Posterior vena cava (tissue), 2 donors: ENCODE measurements at regions not wholly inside any gene's neighbourhood (a gene's known extent, or its start where the extent isn't known, plus 50 kb on each side); places are given as distances from the start of the nearest gene placed in this dataset.

ENCODE experiments used
- DNase-seq: peaks from one replicate; pipeline ENCODE4 v3.0.0-alpha.2; 2020; ENCODE audit warnings: low spot score
- intact Hi-C, 2 donors: fragments of 100-400 bp; cut with DNase I; formaldehyde crosslinking; loops; one replicate each; pipeline versions ENCODE4 v1.14.1 to v1.14.2; 2022 to 2023
- donor health status: DM: yes; HTN: yes; CAD: no.
- donor health status: DM: yes; HTN: yes; CAD: no.

- intact Hi-C loops = no loop called here
- no peak for DNase-seq
These were observed 798.4 kb downstream of the TUSC7 start for GRCh38 chr3:117507958-117508357.

DNA sequence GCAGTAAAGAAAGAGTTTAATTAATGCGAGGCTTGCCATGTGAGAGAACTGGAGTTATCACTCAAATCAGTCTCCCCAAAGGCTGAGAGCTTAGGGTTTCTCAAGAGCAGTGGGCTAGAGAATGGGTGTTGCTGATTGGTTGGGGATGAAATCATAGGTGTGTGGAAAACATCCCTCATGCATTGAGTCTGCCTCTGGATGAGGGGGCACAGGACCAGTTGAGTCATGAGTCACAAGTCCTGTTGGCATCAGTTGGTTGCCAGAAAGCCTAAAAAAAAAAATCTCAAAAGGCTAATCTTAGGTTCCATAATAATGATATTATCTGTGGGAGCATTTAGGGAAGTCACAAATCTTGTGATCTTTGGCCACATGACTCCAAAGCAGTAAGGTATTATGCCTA lies 800.3 kb downstream of the TUSC7 start:
- intact Hi-C loops = no loop called here
- DNase-seq = no peak

GRCh38 chr3:117510396-117510795 lies 800.8 kb downstream of the TUSC7 start:
- intact Hi-C loops = no loop called here
- DNase-seq = no peak

DNA sequence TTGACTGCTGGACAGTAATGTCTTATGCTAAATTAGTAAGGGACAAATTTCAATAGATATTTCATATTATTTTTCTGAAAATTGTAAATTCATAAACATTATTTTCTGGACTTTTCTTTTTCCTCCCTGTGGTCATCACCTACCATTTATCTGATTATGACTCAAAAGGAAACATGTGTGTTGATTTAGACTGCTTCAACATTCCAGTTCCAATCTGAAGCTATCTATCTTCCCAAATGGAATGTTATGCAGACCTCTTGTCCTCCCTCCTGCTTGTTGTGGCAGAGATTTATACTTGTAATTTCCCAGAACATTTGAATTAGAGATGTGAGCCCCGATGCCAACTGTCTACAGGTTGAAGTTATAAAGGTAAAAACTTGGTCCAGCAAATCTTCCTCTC lies 803.4 kb downstream of the TUSC7 start:
- intact Hi-C loops = no loop called here

GRCh38 chr3:117515309-117515708 lies 805.7 kb downstream of the TUSC7 start:
- intact Hi-C loops = no loop called here
- no peak for DNase-seq

More for the DNA sequence above, 803.4 kb downstream of the TUSC7 start:
- no peak for DNase-seq

- intact Hi-C loops = no loop called here
- no peak for DNase-seq
These were observed 808.8 kb downstream of the TUSC7 start for GRCh38 chr3:117518364-117518763.

DNA sequence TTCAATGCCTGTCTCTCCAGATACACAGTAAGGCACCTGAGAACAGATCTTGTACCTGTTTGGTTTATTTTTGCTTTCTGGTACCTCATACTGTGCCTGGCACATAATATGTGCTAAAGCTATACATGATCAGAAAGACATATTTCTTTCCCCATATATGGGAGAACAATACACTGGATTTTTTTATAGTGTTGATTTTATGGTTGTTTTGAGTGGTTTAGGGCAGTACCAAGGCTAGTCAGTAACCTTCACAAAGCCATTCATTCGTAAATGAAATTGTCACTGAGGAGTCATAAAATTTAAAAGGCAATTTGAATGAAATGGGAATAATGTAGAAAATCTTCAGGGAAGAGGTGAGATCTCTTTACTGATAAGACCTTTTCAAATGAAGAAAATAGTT lies 810.2 kb downstream of the TUSC7 start:
- DNase-seq = no peak
- intact Hi-C loops = no loop called here

DNA sequence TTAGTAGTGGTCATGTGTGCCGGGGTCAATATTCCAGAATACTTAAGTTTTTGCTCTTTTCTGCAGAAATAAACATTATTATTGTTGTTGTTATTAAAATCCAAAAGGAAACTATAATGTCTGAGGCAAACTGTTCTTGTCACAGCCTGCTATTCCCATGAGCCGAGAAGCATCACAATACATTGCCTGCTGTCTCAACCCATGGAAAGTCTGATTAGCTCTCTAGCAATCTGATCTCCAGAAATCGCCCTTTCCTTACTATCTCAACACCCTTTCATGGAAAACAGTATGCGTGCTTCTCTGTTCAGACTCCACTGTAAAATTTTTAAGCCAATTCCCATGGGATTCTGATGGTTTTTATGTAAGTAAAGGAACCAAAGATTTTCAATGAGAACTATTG lies 811.0 kb downstream of the TUSC7 start:
- intact Hi-C loops = no loop called here

GRCh38 chr3:117523418-117523817 lies 813.8 kb downstream of the TUSC7 start:
- no peak for DNase-seq
- intact Hi-C loops = no loop called here

More for the DNA sequence above, 811.0 kb downstream of the TUSC7 start:
- DNase-seq = no peak

DNA sequence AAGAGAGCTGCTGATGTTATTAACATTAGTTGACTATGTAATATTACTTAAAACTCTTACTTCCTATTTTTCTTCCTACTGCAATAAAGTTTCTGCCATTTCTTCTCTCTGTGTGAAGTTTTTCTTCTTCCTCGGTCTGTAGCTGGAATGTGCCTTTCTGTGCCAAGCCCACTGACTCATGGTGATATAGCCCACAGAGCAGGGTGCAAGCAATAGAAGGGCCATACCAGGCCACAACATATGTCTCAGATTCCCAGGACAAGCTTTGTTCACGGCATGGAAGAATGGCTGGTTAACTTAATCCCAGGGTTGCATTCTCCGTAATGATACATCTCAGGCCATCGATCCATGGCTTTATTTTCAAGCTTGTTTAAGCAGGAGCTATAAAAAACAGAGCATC lies 815.3 kb downstream of the TUSC7 start:
- DNase-seq = no peak
- intact Hi-C loops = no loop called here

DNA sequence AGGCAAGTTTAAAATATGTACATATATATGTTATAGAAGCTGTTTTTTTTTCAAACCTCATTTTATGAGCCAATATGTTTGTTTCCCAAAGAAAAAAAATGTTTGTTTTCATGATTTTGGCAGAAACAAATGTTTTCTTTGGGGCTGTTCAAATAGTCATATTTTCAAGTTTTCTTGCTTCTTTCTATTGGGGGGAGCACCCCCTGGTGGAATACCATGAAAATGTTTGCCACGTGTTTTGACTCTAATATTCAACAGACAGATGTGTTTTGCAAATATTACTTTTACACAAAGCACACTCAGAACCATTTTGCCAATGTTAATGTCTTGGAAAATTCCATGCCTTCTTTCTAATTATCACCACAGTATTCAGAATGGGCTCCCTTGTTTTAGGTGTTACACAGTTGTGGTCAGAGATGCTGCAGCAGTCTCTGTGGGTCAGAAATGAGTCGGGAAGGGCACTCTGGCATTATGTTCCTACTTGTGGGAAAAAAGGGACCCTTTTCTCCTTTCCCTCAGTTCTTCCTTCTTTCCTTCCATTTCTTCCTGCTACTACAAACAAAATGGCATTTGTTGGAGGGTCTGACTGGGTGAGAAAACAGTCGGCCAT lies 817.0 kb downstream of the TUSC7 start:
- intact Hi-C loops = no loop called here
- DNase-seq = no peak

- no peak for DNase-seq
- intact Hi-C loops = no loop called here
These were observed 817.8 kb downstream of the TUSC7 start for GRCh38 chr3:117527346-117527745.

DNA sequence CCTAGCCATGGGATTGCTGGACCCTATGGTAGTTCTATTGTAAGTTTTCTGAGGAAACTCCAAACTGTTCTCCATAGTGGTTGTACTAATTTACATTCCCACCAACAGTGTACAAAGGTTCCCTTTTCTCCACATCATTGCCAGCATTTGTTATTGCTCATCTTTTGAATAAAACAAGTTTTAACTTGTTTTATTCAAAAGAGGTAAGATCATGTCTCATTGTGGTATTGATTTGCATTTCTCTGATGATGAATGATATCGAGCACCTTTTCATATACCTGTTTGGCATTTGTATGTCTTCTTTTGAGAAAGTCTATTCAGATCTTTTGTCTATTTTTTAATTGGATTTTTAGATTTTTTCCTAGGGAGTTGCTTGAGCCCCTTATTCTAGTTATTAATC lies 819.1 kb downstream of the TUSC7 start:
- no peak for DNase-seq
- intact Hi-C loops = no loop called here

GRCh38 chr3:117531078-117531767 lies 821.6 kb downstream of the TUSC7 start:
- DNase-seq = no peak

DNA sequence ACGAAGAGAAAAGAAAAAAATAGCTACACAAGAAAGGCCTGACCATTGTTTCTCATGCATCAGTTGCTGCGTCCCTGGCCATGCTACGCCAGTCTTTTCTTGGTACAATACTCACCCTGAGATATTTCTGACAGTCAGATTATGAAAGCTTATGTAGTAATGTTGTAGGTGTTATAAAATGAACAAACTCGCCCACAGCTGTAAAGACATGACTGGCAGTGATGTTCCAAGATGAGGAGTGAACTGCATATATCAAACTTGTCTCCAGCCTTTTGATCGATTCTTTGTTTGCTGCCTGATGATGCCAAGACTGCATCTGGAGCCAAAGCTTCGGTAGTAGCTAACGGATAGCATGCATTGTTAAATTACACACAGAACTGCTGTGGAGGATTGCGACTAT lies 822.7 kb downstream of the TUSC7 start:
- DNase-seq = no peak
- intact Hi-C loops = no loop called here

More at GRCh38 chr3:117531078-117531767, 821.6 kb downstream of the TUSC7 start:
- intact Hi-C loops = no loop called here

DNA sequence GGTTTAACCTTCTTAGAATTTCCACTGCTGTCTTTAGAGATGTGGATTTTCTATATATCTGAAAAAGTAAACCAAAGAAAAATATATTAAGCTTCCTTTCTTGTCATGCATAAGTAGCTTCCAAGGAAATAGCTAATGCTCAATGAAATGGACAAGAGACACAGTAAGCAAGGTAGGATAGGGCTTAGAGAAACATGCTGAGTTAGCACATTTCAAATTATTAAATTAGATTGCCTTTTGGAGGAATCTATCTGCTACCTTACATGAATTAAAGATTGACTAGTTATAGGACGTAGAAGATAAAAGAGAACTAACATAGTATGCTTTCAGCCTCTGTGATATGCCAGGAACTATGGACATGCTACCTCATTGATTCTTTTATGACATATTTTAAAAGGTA lies 824.6 kb downstream of the TUSC7 start:
- intact Hi-C loops = no loop called here
- no peak for DNase-seq

GRCh38 chr3:117536006-117536405 lies 826.4 kb downstream of the TUSC7 start:
- intact Hi-C loops = no loop called here
- no peak for DNase-seq

- intact Hi-C loops = no loop called here
- DNase-seq = no peak
These were observed 828.4 kb downstream of the TUSC7 start for GRCh38 chr3:117537949-117538348.

DNA sequence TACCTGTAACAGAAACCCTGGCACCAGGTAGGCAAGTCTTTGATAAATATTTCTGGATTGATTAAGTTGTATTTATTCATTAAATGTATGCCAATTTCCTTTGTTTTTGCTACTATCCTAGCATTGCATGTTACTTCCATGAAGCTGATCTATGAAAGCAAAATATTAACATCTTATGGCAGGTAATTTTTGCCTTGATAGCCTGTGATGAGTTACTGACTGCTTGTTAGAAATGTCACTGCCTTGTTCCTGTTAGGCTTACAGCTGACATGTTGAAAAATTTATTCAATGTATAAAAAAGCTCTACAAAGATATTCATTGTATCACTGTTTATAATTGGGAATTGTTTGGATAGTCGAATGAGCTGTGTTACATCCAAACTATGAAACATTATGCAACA lies 830.1 kb downstream of the TUSC7 start:
- intact Hi-C loops = no loop called here
- DNase-seq = no peak

- intact Hi-C loops = no loop called here
- DNase-seq = no peak
These were observed 831.0 kb downstream of the TUSC7 start for GRCh38 chr3:117540597-117540996.

DNA sequence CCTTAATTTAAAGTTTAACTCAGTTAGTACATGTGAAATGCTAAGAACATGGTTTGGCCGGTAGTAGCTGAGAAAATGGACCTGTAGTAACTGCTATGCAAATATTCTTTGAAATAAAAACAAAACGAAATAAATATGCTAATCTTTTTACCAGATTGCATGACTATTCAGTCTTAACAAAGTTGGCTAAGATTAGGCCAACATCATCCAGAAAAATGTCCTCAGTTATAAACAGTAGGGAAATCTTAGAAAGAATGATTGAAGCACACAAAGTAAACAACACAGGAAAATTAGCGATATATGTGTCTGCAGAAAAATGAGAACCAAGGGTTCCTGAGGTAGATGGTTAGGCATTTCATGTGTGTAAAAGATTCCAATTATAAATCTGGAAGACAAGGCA lies 832.1 kb downstream of the TUSC7 start:
- intact Hi-C loops = no loop called here
- DNase-seq = no peak
